K562 (cell line): ENCODE measurements at regions not wholly inside any gene's neighbourhood (a gene's known extent, or its start where the extent isn't known, plus 50 kb on each side); places are given as distances from the start of the nearest gene placed in this dataset.

Source experiments
- ATAC-seq: fragments of 200-7000 bp; cut with Tn5 transposase; 3 replicates; pipeline ENCODE4 v1.9.1; 2020; ENCODE audit warnings: moderate library complexity
- BruUV-seq: library from RNA; stranded (reverse); fragments of 400-500 nt; replicated peaks from 2 replicates; lab custom pipeline; 2021; lab: Mats Ljungman, UMichigan
- CTCF ChIA-PET: fragments of 300-600 bp; formaldehyde crosslinking; extraction: SDS; loops from one replicate; lab custom pipeline; 2021; ENCODE audit warnings: low intra/inter-chr PET ratio; lab: Yijun Ruan, JAX
- POLR2A ChIA-PET: fragments of 300-600, 350-650 bp; sonication (Branson Sonifier 250); formaldehyde crosslinking; extraction: SDS; loops from one replicate; lab custom pipeline; 2021; ENCODE audit warnings: antibody characterized with exemption, inconsistent platforms; lab: Yijun Ruan, JAX
- DNase-seq, 4 experiments: peaks; one replicate each; pipeline versions ENCODE4 v3.0.0 to v3.0.0-alpha.2; 2011 to 2018; ENCODE audit warnings: low spot score in 3 of 4, mixed read lengths in 3 of 4; ENCODE audit errors: extremely low read depth in 1 of 4
- FAIRE-seq: peaks from 2 replicates; lab custom pipeline; 2011; peaks lifted over from hg19 to GRCh38; lab: Jason Lieb, UNC
- H2AFZ ChIP-seq: 2 replicates; pipeline ENCODE4 v1.6.0; 2011; ENCODE audit warnings: low read depth, low read length, control low read depth, inconsistent platforms
- H3K27ac ChIP-seq: fragments of 200-600 bp; 3 replicates; pipeline ENCODE4 v1.8.0; 2011; ENCODE audit warnings: low read depth, mild to moderate bottlenecking, control low read depth, inconsistent platforms, low read length, moderate library complexity, mixed read lengths; ENCODE audit errors: extremely low read depth
- H3K27me3 ChIP-seq, 2 experiments: fragments of 300-600 bp in 1 of 2; 2 replicates in 1 of 2; 3 replicates in 1 of 2; pipeline versions ENCODE4 v1.6.0 to v1.8.0; 2011; ENCODE audit warnings: inconsistent platforms in 2 of 2, low read length in 2 of 2, mild to moderate bottlenecking in 1 of 2, mixed read lengths in 1 of 2, moderate library complexity in 1 of 2; ENCODE audit not compliant: control insufficient read depth in 2 of 2, insufficient read depth in 2 of 2
- H3K36me3 ChIP-seq: fragments of 300-600 bp; 3 replicates; pipeline ENCODE4 v1.8.0; 2011; ENCODE audit warnings: mild to moderate bottlenecking, low read length, inconsistent platforms; ENCODE audit not compliant: control insufficient read depth, insufficient read depth
- H3K4me1 ChIP-seq, 2 experiments: fragments of 200-600 bp in 1 of 2; replicated peaks in 1 of 2; 2 replicates in 1 of 2; 3 replicates in 1 of 2; pipeline versions ENCODE4 v1.5.1 to v1.8.0; 2011; ENCODE audit warnings: inconsistent platforms in 2 of 2, low read length in 2 of 2, mild to moderate bottlenecking in 1 of 2, mixed read lengths in 1 of 2, moderate library complexity in 1 of 2; ENCODE audit not compliant: control insufficient read depth in 2 of 2, insufficient read depth in 2 of 2
- H3K4me2 ChIP-seq: 2 replicates; pipeline ENCODE4 v1.6.1; 2011; ENCODE audit warnings: low read length, control low read depth, inconsistent platforms, mixed read lengths; ENCODE audit not compliant: insufficient read depth
- H3K4me3 ChIP-seq: fragments of 200-600 bp; sonication (generic), shearing (Covaris generic); 2 replicates; pipeline ENCODE4 v1.5.1; 2016; ENCODE audit warnings: control low read depth, inconsistent platforms
- H3K79me2 ChIP-seq: fragments of 200-600 bp; 3 replicates; pipeline ENCODE4 v1.8.0; 2011; ENCODE audit warnings: low read length, inconsistent platforms; ENCODE audit not compliant: control insufficient read depth, insufficient read depth
- H3K9ac ChIP-seq, 2 experiments: 2 replicates each; pipeline versions ENCODE4 v1.6.0 to v1.6.1; 2011; ENCODE audit warnings: low read depth in 2 of 2, low read length in 2 of 2, control low read depth in 1 of 2, inconsistent platforms in 1 of 2, mild to moderate bottlenecking in 1 of 2, mixed read lengths in 1 of 2; ENCODE audit not compliant: insufficient read depth in 1 of 2
- H3K9me1 ChIP-seq: one replicate; pipeline ENCODE4 v1.6.0; 2011; ENCODE audit warnings: inconsistent platforms, mild to moderate bottlenecking, low read length, moderate library complexity; ENCODE audit not compliant: control insufficient read depth, insufficient read depth
- H3K9me3 ChIP-seq: replicated peaks from 2 replicates; pipeline ENCODE4 v1.5.1; 2011; ENCODE audit warnings: low read depth, low read length, inconsistent platforms; ENCODE audit not compliant: control insufficient read depth, insufficient read depth
- H4K20me1 ChIP-seq: replicated peaks from 2 replicates; pipeline ENCODE4 v1.6.1; 2011; ENCODE audit warnings: low read length, inconsistent platforms, mixed read lengths; ENCODE audit not compliant: control insufficient read depth, insufficient read depth
- E2F3 ChIP-seq: fragments of 250-450 bp; sonication (Bioruptor Pico); IDR thresholded peaks from 2 replicates; pipeline ENCODE4 v1.4.0; 2020; ENCODE audit warnings: mild to moderate bottlenecking
- TFAM ChIP-seq: fragments of 250-450 bp; sonication (Bioruptor Pico); conservative IDR thresholded peaks from 2 replicates; pipeline ENCODE4 v1.5.0; 2021; ENCODE audit warnings: mild to moderate bottlenecking, moderate library complexity
- ZFPM2 ChIP-seq: fragments of 250-450 bp; sonication (Bioruptor Pico); IDR thresholded peaks from 2 replicates; pipeline ENCODE4 v1.5.1; 2022; ENCODE audit warnings: mild to moderate bottlenecking
- ZNF583 ChIP-seq: fragments of 250-450 bp; sonication (Bioruptor Pico); IDR thresholded peaks from 2 replicates; pipeline ENCODE4 v1.4.0; 2020
- ZNF699 ChIP-seq: fragments of 250-450 bp; sonication (Bioruptor Pico); IDR thresholded peaks from 2 replicates; pipeline ENCODE4 v1.8.0; 2021; ENCODE audit warnings: mild to moderate bottlenecking, moderate library complexity; ENCODE audit not compliant: insufficient replicate concordance
- WGBS: fragments of 100-300 bp; shearing (Covaris generic); methylation state at CpG from one replicate; pipeline ENCODE4 v1.1.6; 2016; ENCODE audit warnings: low coverage, mixed read lengths; ENCODE audit not compliant: insufficient coverage; ENCODE audit errors: missing lambda C conversion rate; 5-methylcytosine and 5-hydroxymethylcytosine counted together
- in situ Hi-C: fragments of 300-500 bp; cut with MboI; formaldehyde crosslinking; loops from 4 replicates; pipeline ENCODE4 v1.15.0; 2018; ENCODE audit warnings: inconsistent platforms, mixed read lengths
- intact Hi-C: fragments of 100-400 bp; cut with micrococcal nuclease; formaldehyde crosslinking; loops from 2 replicates; pipeline ENCODE4 v1.14.2; 2022
- TF ChIP-seq, protein P1 (sequence below), 2 experiments: fragments of 450-650 bp; IDR thresholded peaks; 2 replicates each; pipeline ENCODE4 v1.6.1; 2016; ENCODE audit warnings: mild to moderate bottlenecking in 2 of 2, borderline replicate concordance in 1 of 2, low read depth in 1 of 2, moderate library complexity in 1 of 2

DNA sequence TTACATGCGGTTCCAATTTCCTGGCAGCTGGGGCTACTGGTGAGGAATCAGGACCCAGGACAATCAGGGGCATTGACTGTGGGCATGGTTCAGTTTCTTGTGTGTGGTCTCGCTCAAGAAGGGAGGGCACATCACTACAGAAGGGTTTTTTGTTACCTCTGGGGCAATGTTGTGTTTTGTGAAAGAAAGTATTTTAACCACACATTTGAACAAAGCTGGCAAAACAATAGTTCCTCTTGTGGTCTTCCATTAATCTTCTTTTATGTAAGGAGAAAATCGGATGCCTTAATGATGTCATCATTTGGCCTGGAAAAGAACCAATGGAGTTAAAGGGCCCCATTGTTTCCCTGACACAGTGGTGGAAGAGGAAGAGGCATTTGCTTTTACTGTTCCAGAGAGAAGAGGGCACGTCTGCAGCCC is 197.4 kb downstream of the SH3BP4 start:
- Histone ChIP-seq H3K9me3 (no peaks in the 10 kb centered on the region), H4K20me1 (no peaks in the 10 kb centered on the region), H2AFZ (no peak overlapping the region), H3K36me3 (no peaks in the 10 kb centered on the region), H3K4me1 (no peaks in the 10 kb centered on the region), H3K79me2 (no peaks in the 10 kb centered on the region), H3K9me1 (no peaks in the 10 kb centered on the region), H3K27me3 (peaks cover 0 to 7% of the 10 kb centered on the region in 2 experiments; a peak in 2 of 5 replicates), H3K9ac (no peak overlapping the region), H3K4me3 (no peak overlapping the region), H3K27ac (no peak overlapping the region), H3K4me2 (no peak overlapping the region)
- TF ChIP-seq ZNF699 (CRISPR knock-in tag) = no peak
- no peak for TF ChIP-seq TFAM (CRISPR knock-in tag)
- no peak for TF ChIP-seq ZFPM2 (CRISPR knock-in tag)
- TF ChIP-seq E2F3 (CRISPR knock-in tag) = no peak
- no peak for TF ChIP-seq ZNF583
- TF ChIP-seq, protein P1, sequence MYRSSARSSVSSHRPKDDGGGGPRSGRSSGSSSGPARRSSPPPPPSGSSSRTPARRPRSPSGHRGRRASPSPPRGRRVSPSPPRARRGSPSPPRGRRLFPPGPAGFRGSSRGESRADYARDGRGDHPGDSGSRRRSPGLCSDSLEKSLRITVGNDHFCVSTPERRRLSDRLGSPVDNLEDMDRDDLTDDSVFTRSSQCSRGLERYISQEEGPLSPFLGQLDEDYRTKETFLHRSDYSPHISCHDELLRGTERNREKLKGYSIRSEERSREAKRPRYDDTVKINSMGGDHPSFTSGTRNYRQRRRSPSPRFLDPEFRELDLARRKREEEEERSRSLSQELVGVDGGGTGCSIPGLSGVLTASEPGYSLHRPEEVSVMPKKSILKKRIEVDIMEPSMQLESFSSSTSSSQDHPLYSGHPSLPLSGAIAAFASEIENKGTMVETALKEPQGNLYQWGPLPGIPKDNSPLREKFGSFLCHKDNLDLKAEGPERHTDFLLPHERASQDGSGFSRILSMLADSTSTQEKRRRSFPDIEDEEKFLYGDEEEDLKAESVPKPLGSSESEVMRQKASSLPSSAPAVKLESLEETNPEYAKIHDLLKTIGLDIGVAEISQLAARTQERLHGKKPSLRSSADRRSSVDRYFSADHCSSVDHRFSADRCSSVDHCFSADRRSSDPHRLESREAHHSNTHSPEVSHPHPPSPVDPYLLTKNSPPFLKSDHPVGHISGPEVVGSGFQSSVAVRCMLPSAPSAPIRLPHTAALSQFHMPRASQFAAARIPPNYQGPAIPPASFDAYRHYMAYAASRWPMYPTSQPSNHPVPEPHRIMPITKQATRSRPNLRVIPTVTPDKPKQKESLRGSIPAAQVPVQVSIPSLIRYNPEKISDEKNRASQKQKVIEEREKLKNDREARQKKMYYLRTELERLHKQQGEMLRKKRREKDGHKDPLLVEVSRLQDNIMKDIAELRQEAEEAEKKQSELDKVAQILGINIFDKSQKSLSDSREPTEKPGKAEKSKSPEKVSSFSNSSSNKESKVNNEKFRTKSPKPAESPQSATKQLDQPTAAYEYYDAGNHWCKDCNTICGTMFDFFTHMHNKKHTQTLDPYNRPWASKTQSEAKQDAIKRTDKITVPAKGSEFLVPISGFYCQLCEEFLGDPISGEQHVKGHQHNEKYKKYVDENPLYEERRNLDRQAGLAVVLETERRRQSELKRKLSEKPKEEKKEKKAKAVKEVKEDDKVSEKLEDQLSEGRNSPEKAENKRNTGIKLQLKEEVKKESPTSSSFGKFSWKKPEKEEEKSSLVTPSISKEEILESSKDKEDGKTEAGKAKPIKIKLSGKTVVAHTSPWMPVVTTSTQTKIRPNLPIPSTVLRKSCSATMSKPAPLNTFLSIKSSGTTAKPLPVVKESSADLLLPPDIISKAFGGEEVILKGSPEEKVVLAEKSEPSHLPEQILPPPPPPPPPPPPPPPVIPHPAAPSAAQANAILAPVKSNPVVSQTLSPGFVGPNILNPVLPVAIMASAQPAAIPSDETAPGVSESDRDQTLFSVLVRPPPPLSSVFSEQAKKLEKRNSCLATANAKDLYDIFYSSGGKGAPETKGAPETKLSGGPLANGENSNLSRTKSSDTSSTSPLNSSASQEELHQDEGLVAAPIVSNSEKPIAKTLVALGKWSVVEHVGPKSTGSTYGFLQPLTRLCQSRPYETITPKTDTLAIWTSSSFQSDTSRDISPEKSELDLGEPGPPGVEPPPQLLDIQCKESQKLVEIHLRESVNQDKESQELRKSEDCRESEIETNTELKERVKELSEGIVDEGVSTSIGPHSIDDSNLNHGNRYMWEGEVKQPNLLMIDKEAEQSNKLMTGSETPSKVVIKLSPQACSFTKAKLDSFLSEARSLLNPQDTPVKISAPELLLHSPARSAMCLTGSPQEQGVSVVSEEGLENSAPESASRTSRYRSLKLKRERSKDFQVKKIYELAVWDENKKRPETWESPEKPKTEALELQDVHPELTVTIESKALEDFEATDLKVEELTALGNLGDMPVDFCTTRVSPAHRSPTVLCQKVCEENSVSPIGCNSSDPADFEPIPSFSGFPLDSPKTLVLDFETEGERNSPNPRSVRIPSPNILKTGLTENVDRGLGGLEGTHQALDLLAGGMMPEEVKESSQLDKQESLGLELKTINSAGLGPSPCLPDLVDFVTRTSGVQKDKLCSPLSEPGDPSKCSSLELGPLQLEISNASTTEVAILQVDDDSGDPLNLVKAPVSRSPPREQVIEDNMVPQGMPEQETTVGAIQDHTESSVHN (IDR thresholded peaks at IDR 0.05; ENCODE audit: borderline replicate concordance in 1 of 2, low read depth in 1 of 2) = no peak
- ChIA-PET CTCF (no interaction called here), POLR2A (no interaction called here)
- in situ Hi-C loops (no loop called here), intact Hi-C loops (no loop called here)
- ATAC-seq (no peak), FAIRE-seq (no peak), DNase-seq (no peak)
- 0% methylated on average over 4 of the region's 4 CpGs for WGBS
- no TSS peak for BruUV-seq
